ENCODE measurements at regions not wholly inside any gene's neighbourhood (a gene's known extent, or its start where the extent isn't known, plus 50 kb on each side); places are given as distances from the start of the nearest gene placed in this dataset.

DNA sequence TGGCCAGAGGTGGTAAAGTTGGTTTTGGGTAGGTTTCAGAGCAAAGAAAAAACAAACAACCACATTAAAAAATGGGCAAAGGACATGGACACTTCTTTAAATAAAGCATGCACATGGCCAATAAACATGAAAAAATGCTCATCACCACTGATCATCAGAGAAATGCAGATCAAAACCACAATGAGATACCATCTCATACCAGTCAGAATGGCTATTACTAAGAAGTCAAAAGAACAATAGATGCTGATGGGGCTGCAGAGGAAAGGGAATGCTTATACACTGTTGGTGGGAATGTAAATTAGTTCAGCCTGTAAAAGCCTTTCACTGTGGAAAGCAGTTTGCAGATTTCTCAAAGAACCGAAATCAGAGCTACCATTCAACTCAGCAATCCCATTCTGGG lies 598.4 kb upstream of the SOX9 start:
- peaks cover 7% of the 10 kb centered on the region for H3K27me3 Mint-ChIP-seq (ENCODE audit: insufficient read depth, low read depth, poor library complexity)
- no peaks in the 10 kb centered on the region for H3K36me3 Mint-ChIP-seq (ENCODE audit: low read depth)
- H3K27me3 ChIP-seq (ENCODE audit: insufficient read depth), result no peaks in the 10 kb centered on the region
- no peak overlapping the region for H3K4me3 ChIP-seq
- no peak overlapping the region for H3K4me2 ChIP-seq
- H3K27ac Mint-ChIP-seq, result no peak overlapping the region
- no peak overlapping the region for H2AFZ ChIP-seq
- H3K79me2 ChIP-seq (replicated peaks; ENCODE audit: insufficient read depth), result no peaks in the 10 kb centered on the region
- H3K4me3 Mint-ChIP-seq, result no peak overlapping the region
- H3K4me1 Mint-ChIP-seq, result peaks cover 11% of the 10 kb centered on the region
- H3K4me1 ChIP-seq (ENCODE audit: insufficient read depth), result no peaks in the 10 kb centered on the region
- DNase-seq (ENCODE audit: low spot score) (peak; percentile 6), ATAC-seq (peak; percentile 43; the same call in 2 of the 3 replicates)
- no peaks in the 10 kb centered on the region for H3K9me2 ChIP-seq (ENCODE audit: insufficient read depth)
- H3K9me3 Mint-ChIP-seq, result no peaks in the 10 kb centered on the region
- H3K36me3 ChIP-seq (ENCODE audit: insufficient read depth), result no peaks in the 10 kb centered on the region
- no peaks in the 10 kb centered on the region for H3F3A ChIP-seq (replicated peaks; ENCODE audit: low read depth)
- H4K20me1 ChIP-seq (replicated peaks; ENCODE audit: insufficient read depth), result no peaks in the 10 kb centered on the region
- TF ChIP-seq EZH2 (IDR thresholded peaks at IDR 0.05; ENCODE audit: low read depth, unreplicated experiment), result no peak
- TF ChIP-seq ZNF114 (CRISPR knock-in tag; IDR thresholded peaks at IDR 0.05), result no peak
- no peak for TF ChIP-seq ETS1 (IDR thresholded peaks at IDR 0.05)
- no peak for TF ChIP-seq EZH2phosphoT487 (IDR thresholded peaks at IDR 0.05; ENCODE audit: unreplicated experiment)
- no peak for TF ChIP-seq NANOG (IDR thresholded peaks at IDR 0.05; ENCODE audit: borderline replicate concordance)
- no peak for TF ChIP-seq POLR2AphosphoS5 (IDR thresholded peaks at IDR 0.05; ENCODE audit: low read depth)
- TF ChIP-seq, protein P1, sequence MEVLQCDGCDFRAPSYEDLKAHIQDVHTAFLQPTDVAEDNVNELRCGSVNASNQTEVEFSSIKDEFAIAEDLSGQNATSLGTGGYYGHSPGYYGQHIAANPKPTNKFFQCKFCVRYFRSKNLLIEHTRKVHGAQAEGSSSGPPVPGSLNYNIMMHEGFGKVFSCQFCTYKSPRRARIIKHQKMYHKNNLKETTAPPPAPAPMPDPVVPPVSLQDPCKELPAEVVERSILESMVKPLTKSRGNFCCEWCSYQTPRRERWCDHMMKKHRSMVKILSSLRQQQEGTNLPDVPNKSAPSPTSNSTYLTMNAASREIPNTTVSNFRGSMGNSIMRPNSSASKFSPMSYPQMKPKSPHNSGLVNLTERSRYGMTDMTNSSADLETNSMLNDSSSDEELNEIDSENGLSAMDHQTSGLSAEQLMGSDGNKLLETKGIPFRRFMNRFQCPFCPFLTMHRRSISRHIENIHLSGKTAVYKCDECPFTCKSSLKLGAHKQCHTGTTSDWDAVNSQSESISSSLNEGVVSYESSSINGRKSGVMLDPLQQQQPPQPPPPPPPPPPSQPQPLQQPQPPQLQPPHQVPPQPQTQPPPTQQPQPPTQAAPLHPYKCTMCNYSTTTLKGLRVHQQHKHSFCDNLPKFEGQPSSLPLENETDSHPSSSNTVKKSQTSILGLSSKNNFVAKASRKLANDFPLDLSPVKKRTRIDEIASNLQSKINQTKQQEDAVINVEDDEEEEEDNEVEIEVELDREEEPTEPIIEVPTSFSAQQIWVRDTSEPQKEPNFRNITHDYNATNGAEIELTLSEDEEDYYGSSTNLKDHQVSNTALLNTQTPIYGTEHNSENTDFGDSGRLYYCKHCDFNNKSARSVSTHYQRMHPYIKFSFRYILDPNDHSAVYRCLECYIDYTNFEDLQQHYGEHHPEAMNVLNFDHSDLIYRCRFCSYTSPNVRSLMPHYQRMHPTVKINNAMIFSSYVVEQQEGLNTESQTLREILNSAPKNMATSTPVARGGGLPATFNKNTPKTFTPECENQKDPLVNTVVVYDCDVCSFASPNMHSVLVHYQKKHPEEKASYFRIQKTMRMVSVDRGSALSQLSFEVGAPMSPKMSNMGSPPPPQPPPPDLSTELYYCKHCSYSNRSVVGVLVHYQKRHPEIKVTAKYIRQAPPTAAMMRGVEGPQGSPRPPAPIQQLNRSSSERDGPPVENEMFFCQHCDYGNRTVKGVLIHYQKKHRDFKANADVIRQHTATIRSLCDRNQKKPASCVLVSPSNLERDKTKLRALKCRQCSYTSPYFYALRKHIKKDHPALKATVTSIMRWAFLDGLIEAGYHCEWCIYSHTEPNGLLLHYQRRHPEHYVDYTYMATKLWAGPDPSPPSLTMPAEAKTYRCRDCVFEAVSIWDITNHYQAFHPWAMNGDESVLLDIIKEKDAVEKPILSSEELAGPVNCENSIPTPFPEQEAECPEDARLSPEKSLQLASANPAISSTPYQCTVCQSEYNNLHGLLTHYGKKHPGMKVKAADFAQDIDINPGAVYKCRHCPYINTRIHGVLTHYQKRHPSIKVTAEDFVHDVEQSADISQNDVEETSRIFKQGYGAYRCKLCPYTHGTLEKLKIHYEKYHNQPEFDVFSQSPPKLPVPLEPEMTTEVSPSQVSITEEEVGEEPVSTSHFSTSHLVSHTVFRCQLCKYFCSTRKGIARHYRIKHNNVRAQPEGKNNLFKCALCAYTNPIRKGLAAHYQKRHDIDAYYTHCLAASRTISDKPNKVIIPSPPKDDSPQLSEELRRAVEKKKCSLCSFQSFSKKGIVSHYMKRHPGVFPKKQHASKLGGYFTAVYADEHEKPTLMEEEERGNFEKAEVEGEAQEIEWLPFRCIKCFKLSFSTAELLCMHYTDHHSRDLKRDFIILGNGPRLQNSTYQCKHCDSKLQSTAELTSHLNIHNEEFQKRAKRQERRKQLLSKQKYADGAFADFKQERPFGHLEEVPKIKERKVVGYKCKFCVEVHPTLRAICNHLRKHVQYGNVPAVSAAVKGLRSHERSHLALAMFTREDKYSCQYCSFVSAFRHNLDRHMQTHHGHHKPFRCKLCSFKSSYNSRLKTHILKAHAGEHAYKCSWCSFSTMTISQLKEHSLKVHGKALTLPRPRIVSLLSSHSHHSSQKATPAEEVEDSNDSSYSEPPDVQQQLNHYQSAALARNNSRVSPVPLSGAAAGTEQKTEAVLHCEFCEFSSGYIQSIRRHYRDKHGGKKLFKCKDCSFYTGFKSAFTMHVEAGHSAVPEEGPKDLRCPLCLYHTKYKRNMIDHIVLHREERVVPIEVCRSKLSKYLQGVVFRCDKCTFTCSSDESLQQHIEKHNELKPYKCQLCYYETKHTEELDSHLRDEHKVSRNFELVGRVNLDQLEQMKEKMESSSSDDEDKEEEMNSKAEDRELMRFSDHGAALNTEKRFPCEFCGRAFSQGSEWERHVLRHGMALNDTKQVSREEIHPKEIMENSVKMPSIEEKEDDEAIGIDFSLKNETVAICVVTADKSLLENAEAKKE (CRISPR knock-in tag; IDR thresholded peaks at IDR 0.05), result no peak
- TF ChIP-seq CREB1 (CRISPR knock-in tag; IDR thresholded peaks at IDR 0.05; ENCODE audit: low read depth), result no peak
- TF ChIP-seq CTCF (conservative IDR thresholded peaks at IDR 0.05; ENCODE audit: low read depth in 2 of 2), result no peak
- TF ChIP-seq JUNB (IDR thresholded peaks at IDR 0.05; ENCODE audit: unreplicated experiment), result no peak
- TF ChIP-seq, protein P2, sequence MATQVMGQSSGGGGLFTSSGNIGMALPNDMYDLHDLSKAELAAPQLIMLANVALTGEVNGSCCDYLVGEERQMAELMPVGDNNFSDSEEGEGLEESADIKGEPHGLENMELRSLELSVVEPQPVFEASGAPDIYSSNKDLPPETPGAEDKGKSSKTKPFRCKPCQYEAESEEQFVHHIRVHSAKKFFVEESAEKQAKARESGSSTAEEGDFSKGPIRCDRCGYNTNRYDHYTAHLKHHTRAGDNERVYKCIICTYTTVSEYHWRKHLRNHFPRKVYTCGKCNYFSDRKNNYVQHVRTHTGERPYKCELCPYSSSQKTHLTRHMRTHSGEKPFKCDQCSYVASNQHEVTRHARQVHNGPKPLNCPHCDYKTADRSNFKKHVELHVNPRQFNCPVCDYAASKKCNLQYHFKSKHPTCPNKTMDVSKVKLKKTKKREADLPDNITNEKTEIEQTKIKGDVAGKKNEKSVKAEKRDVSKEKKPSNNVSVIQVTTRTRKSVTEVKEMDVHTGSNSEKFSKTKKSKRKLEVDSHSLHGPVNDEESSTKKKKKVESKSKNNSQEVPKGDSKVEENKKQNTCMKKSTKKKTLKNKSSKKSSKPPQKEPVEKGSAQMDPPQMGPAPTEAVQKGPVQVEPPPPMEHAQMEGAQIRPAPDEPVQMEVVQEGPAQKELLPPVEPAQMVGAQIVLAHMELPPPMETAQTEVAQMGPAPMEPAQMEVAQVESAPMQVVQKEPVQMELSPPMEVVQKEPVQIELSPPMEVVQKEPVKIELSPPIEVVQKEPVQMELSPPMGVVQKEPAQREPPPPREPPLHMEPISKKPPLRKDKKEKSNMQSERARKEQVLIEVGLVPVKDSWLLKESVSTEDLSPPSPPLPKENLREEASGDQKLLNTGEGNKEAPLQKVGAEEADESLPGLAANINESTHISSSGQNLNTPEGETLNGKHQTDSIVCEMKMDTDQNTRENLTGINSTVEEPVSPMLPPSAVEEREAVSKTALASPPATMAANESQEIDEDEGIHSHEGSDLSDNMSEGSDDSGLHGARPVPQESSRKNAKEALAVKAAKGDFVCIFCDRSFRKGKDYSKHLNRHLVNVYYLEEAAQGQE (IDR thresholded peaks at IDR 0.05; ENCODE audit: unreplicated experiment), result no peak
- no peak for TF ChIP-seq ZNF331 (CRISPR knock-in tag; IDR thresholded peaks at IDR 0.05; ENCODE audit: low read depth)
- TF ChIP-seq STAT1 (IDR thresholded peaks at IDR 0.05; ENCODE audit: unreplicated experiment), result no peak
- no peak overlapping the region for H3K27ac ChIP-seq (ENCODE audit: low read depth)

Measured in GM23338 (cell line).